ENCODE measurements at regions not wholly inside any gene's neighbourhood (a gene's known extent, or its start where the extent isn't known, plus 50 kb on each side); places are given as distances from the start of the nearest gene placed in this dataset.

DNA sequence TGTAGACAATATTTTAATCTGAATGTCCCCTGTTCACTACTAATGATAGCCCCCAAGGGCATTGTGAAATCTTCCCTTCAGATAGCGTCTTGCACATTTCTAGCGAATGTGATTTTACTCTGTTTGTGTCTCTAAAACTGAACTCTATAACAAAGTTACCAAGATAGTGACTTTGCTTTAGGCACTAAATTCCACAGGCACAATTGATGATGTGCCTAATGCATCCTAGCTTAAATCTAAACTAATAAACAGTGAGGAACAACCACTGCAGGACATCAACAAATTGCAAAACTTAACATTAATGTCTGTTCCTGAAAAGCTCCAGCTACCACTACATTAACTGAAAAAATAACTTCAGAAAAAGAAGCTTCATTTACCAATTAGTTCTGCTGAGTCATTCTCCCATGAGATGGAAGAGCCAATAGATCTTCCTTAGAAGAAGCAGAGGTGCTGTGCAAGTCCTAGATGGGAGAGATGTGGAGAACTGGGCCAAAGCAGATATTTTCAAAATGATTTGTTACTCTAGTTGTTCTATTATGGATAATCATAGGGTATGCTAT, 1065.0 kb downstream of the EPHA7 start:
- H4K5ac ChIP-seq (ENCODE audit: insufficient read length, low read depth, low read length), result no peak overlapping the region
- CTCF ChIA-PET (ENCODE audit: partially characterized antibody), result no interaction called here
- H4K20me1 ChIP-seq (replicated peaks in 1 of 2; ENCODE audit: control insufficient read depth in 1 of 2, insufficient read depth in 2 of 2, low read length in 2 of 2), result no peaks in the 10 kb centered on the region
- no peaks in the 10 kb centered on the region for H3K79me2 ChIP-seq (ENCODE audit: control insufficient read depth in 1 of 2, insufficient read depth in 2 of 2, low read length in 2 of 2)
- no peak overlapping the region for H2AK5ac ChIP-seq (ENCODE audit: low read depth, low read length)
- H3K4me1 ChIP-seq (replicated peaks in 1 of 4; ENCODE audit: control insufficient read depth in 3 of 4, insufficient read depth in 4 of 4, low read length in 3 of 4), result no peaks in the 10 kb centered on the region
- no peak overlapping the region for H4K91ac ChIP-seq (replicated peaks; ENCODE audit: insufficient read length, low read length)
- no peaks in the 10 kb centered on the region for H3K27me3 ChIP-seq (replicated peaks in 1 of 4; ENCODE audit: control insufficient read depth in 3 of 4, extremely low read depth in 1 of 4, insufficient read depth in 3 of 4, low read length in 3 of 4)
- FAIRE-seq (no peak), DNase-seq (ENCODE audit: low read depth in 1 of 2, low spot score in 2 of 2) (no peak)
- H3K27ac ChIP-seq (ENCODE audit: low read depth, low read length), result no peak overlapping the region
- no peak overlapping the region for H3K56ac ChIP-seq (replicated peaks; ENCODE audit: insufficient read length, low read depth, low read length)
- no peak for TF ChIP-seq TBP (IDR thresholded peaks at IDR 0.05; ENCODE audit: low read depth, low read length)
- TF ChIP-seq MAFK (IDR thresholded peaks at IDR 0.05; ENCODE audit: low read depth, low read length), result peak; percentile 33; the same call in 1 of the 2 replicates
- H3K23ac ChIP-seq (ENCODE audit: insufficient read length), result no peak overlapping the region
- no peaks in the 10 kb centered on the region for H3K79me1 ChIP-seq (ENCODE audit: low read depth, low read length)
- H3K23me2 ChIP-seq (ENCODE audit: low read depth, low read length), result no peaks in the 10 kb centered on the region
- H3K4me3 ChIP-seq (ENCODE audit: extremely low read depth in 1 of 4, insufficient read depth in 2 of 4, low read depth in 3 of 4, low read length in 4 of 4), result no peak overlapping the region
- POLR2A ChIA-PET (ENCODE audit: partially characterized antibody), result no interaction called here
- no peaks in the 10 kb centered on the region for H3K9me3 ChIP-seq (ENCODE audit: insufficient read depth in 2 of 2, low read depth in 1 of 2, low read length in 1 of 2)
- no peak overlapping the region for H3K18ac ChIP-seq (ENCODE audit: extremely low read depth, low read length)
- H2AFZ ChIP-seq (ENCODE audit: low read length), result peak overlapping the region; percentile 49; the same call in 1 of the 2 replicates
- no peak overlapping the region for H3K4me2 ChIP-seq (ENCODE audit: insufficient read depth in 1 of 2, low read depth in 2 of 2, low read length in 2 of 2)
- no peak overlapping the region for H2BK12ac ChIP-seq (ENCODE audit: low read depth, low read length)
- no peak overlapping the region for H2BK120ac ChIP-seq (replicated peaks; ENCODE audit: low read depth, low read length)
- H3K9ac ChIP-seq (replicated peaks in 1 of 4; ENCODE audit: extremely low read depth in 1 of 4, low read depth in 3 of 4, low read length in 3 of 4), result no peak overlapping the region
- H3K36me3 ChIP-seq (ENCODE audit: control insufficient read depth in 2 of 4, insufficient read depth in 4 of 4, low read length in 3 of 4), result no peaks in the 10 kb centered on the region
- H2BK15ac ChIP-seq (ENCODE audit: low read length), result no peak overlapping the region
- H3K4ac ChIP-seq (replicated peaks; ENCODE audit: insufficient read length, low read depth, low read length), result no peak overlapping the region
- H4K8ac ChIP-seq (ENCODE audit: extremely low read depth, insufficient read depth, low read length), result no peak overlapping the region
- H2BK20ac ChIP-seq (ENCODE audit: low read length), result no peak overlapping the region
- no peak overlapping the region for H3K14ac ChIP-seq (ENCODE audit: insufficient read length)
- WGBS, 2 experiments (ENCODE audit: extremely low coverage in 1 of 2, insufficient coverage in 1 of 2, insufficient read length in 1 of 2, insufficient replicate concordance in 2 of 2, low coverage in 1 of 2, low lambda C conversion rate in 2 of 2, missing lambda C conversion rate in 1 of 2), result 95% methylated on average over 2 of the region's 2 CpGs; no CpG with 5 or more reads in 1 of the 2 experiments
- no peak overlapping the region for H2BK5ac ChIP-seq (ENCODE audit: low read depth, low read length)

Measured in H1 (cell line).